KMS-11 (cell line): ENCODE measurements at regions not wholly inside any gene's neighbourhood (a gene's known extent, or its start where the extent isn't known, plus 50 kb on each side); places are given as distances from the start of the nearest gene placed in this dataset.

Source experiments
- H2AFZ ChIP-seq: fragments of 200-600 bp; sonication (generic); 2 replicates; pipeline ENCODE4 v1.6.1; 2016; ENCODE audit warnings: antibody characterized with exemption, mixed run types, low read depth
- H3K27ac ChIP-seq: fragments of 200-600 bp; sonication (generic); 2 replicates; pipeline ENCODE4 v1.6.1; 2016; ENCODE audit warnings: mild to moderate bottlenecking, mixed run types
- H3K27me3 ChIP-seq: fragments of 200-600 bp; sonication (generic); 2 replicates; pipeline ENCODE4 v1.6.1; 2017; ENCODE audit warnings: mild to moderate bottlenecking, low read depth, mixed run types, moderate library complexity; ENCODE audit not compliant: insufficient read depth
- H3K36me3 ChIP-seq: fragments of 200-600 bp; sonication (generic); 2 replicates; pipeline ENCODE4 v1.6.1; 2017; ENCODE audit warnings: mild to moderate bottlenecking, mixed run types; ENCODE audit not compliant: insufficient read depth
- H3K4me1 ChIP-seq: fragments of 200-600 bp; sonication (generic); 2 replicates; pipeline ENCODE4 v1.6.1; 2016; ENCODE audit warnings: mild to moderate bottlenecking, low read depth, mixed run types; ENCODE audit not compliant: poor library complexity, severe bottlenecking
- H3K4me2 ChIP-seq: fragments of 200-600 bp; sonication (generic); 2 replicates; pipeline ENCODE4 v1.7.0; 2016; ENCODE audit warnings: mild to moderate bottlenecking, mixed run types
- H3K4me3 ChIP-seq: fragments of 200-600 bp; sonication (generic); IDR thresholded peaks from 2 replicates; pipeline ENCODE4 v1.6.1; 2017; ENCODE audit warnings: low read depth, low read length, mixed read lengths; ENCODE audit not compliant: insufficient read depth
- H3K79me2 ChIP-seq: fragments of 200-600 bp; sonication (generic); 2 replicates; pipeline ENCODE4 v1.6.1; 2016; ENCODE audit warnings: low read depth, mixed run types; ENCODE audit not compliant: insufficient read depth
- H3K9ac ChIP-seq: fragments of 200-600 bp; sonication (generic); 2 replicates; pipeline ENCODE4 v1.6.1; 2016; ENCODE audit warnings: mild to moderate bottlenecking, mixed run types
- H4K20me1 ChIP-seq: fragments of 200-600 bp; sonication (generic); 2 replicates; pipeline ENCODE4 v1.6.1; 2016; ENCODE audit warnings: mild to moderate bottlenecking, mixed run types; ENCODE audit not compliant: insufficient read depth
- TF ChIP-seq, protein P1 (sequence below): fragments of 200-600 bp; sonication (generic); conservative IDR thresholded peaks from 2 replicates; pipeline ENCODE4 v1.6.1; 2017; ENCODE audit warnings: low read depth, mild to moderate bottlenecking, antibody characterized with exemption, low read length, moderate library complexity, mixed read lengths

DNA sequence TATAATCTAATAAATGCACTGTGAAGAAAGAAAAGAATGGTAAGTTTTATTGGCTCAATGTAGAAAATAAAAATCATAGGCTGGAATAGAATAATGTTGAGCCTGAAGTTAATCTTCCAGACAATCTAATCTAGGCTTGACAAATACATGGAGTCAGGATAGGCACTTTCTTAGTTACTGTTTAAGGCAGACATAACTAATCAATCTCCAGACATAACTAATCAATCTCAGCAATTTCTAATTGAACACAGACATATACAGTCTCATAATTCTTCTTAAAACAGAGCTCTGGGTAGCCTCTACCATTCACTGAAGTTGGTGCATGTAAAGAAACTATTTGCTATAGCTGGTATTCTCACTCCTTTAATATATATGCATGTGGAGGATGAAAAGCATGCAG is 150.1 kb upstream of the CTAGE1 start:
- H3K4me3 ChIP-seq: no peak overlapping the region
- no peaks in the 10 kb centered on the region for H3K4me1 ChIP-seq
- H3K9ac ChIP-seq: no peak overlapping the region
- H2AFZ ChIP-seq: no peak overlapping the region
- H3K27me3 ChIP-seq: no peaks in the 10 kb centered on the region
- H3K36me3 ChIP-seq: no peaks in the 10 kb centered on the region
- no peaks in the 10 kb centered on the region for H4K20me1 ChIP-seq
- H3K4me2 ChIP-seq: no peak overlapping the region
- TF ChIP-seq, protein P1, sequence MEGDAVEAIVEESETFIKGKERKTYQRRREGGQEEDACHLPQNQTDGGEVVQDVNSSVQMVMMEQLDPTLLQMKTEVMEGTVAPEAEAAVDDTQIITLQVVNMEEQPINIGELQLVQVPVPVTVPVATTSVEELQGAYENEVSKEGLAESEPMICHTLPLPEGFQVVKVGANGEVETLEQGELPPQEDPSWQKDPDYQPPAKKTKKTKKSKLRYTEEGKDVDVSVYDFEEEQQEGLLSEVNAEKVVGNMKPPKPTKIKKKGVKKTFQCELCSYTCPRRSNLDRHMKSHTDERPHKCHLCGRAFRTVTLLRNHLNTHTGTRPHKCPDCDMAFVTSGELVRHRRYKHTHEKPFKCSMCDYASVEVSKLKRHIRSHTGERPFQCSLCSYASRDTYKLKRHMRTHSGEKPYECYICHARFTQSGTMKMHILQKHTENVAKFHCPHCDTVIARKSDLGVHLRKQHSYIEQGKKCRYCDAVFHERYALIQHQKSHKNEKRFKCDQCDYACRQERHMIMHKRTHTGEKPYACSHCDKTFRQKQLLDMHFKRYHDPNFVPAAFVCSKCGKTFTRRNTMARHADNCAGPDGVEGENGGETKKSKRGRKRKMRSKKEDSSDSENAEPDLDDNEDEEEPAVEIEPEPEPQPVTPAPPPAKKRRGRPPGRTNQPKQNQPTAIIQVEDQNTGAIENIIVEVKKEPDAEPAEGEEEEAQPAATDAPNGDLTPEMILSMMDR: no peak
- no peaks in the 10 kb centered on the region for H3K79me2 ChIP-seq
- no peak overlapping the region for H3K27ac ChIP-seq

DNA sequence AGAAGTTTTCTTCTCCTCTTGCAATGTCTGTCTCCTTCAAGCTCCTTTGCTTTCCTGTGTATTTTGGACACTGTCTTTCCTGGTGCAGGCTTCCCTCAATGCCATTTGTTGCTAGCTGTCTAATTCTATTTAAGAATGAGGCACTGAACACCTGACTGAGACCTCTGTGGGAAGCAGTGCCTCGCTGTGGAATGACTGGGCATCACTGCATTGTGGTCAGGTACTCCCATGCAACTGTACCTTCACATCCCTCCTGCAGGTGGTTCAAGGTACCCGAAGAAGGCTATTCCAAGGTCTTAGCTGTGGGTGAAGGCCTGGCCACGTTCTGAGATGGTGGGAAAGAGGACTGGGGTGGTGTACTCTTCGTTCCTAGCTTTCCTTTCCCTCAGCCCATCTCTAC is 152.8 kb upstream of the CTAGE1 start:
- TF ChIP-seq, protein P1: no peak

DNA sequence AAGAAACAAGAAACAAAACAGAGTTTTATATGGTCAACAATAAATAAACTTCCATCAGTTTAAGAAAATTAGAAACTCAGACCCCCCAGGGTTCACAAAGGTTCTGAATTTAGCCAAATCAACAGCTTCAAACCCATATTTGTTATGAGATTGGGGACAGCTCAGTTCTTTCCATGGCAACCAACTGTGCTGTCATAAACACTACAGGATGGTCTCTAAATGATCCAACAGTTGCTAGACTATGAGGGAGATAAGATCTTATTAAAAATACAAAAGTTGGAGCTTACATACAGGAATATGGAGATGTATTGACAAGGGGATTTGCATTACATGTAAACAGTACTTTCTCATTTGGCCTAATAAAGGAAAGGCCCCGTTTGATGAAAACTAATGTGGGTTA is 154.6 kb upstream of the CTAGE1 start:
- no peaks in the 10 kb centered on the region for H3K4me1 ChIP-seq
- H3K27me3 ChIP-seq: no peaks in the 10 kb centered on the region
- TF ChIP-seq, protein P1: no peak
- H3K27ac ChIP-seq: no peak overlapping the region
- no peaks in the 10 kb centered on the region for H3K79me2 ChIP-seq
- no peak overlapping the region for H3K9ac ChIP-seq
- no peaks in the 10 kb centered on the region for H4K20me1 ChIP-seq
- no peak overlapping the region for H3K4me3 ChIP-seq
- no peak overlapping the region for H3K4me2 ChIP-seq
- H3K36me3 ChIP-seq: no peaks in the 10 kb centered on the region
- no peak overlapping the region for H2AFZ ChIP-seq

More for the DNA sequence above, 152.8 kb upstream of the CTAGE1 start:
- H3K4me3 ChIP-seq: no peak overlapping the region
- no peak overlapping the region for H2AFZ ChIP-seq
- no peak overlapping the region for H3K27ac ChIP-seq
- H3K27me3 ChIP-seq: no peaks in the 10 kb centered on the region
- H3K4me1 ChIP-seq: no peaks in the 10 kb centered on the region
- H3K4me2 ChIP-seq: no peak overlapping the region
- H3K36me3 ChIP-seq: no peaks in the 10 kb centered on the region
- no peak overlapping the region for H3K9ac ChIP-seq
- H3K79me2 ChIP-seq: no peaks in the 10 kb centered on the region
- no peaks in the 10 kb centered on the region for H4K20me1 ChIP-seq

DNA sequence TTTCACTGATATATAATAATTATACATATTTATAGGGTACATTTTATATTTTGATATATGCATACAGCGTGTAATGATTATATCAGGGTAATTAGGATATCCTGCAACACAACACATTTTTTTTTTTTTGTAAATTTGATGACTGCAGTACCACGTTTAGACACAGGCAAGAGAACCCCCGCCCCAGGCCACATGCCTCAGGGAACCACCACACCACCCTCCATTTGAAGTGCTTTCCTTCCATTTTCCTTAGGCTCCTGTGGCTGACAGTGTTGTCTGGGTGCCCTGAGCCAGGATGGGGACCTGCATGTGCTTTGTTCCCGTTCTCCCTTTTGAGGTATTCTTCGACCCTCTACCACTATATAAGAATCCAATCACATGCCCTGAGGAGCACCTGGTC is 161.6 kb upstream of the CTAGE1 start:
- no peak overlapping the region for H3K27ac ChIP-seq
- H3K27me3 ChIP-seq: no peaks in the 10 kb centered on the region
- TF ChIP-seq, protein P1: no peak
- H3K4me1 ChIP-seq: no peaks in the 10 kb centered on the region
- H3K4me2 ChIP-seq: no peak overlapping the region
- no peaks in the 10 kb centered on the region for H3K79me2 ChIP-seq
- H2AFZ ChIP-seq: no peak overlapping the region
- no peak overlapping the region for H3K4me3 ChIP-seq
- H3K36me3 ChIP-seq: no peaks in the 10 kb centered on the region
- no peaks in the 10 kb centered on the region for H4K20me1 ChIP-seq
- no peak overlapping the region for H3K9ac ChIP-seq
